ENCODE measurements at regions not wholly inside any gene's neighbourhood (a gene's known extent, or its start where the extent isn't known, plus 50 kb on each side); places are given as distances from the start of the nearest gene placed in this dataset.

- DNase-seq (ENCODE audit: low read depth), result no peak
Observed at GRCh38 chr1:56225964-56226815, 353.2 kb downstream of the PLPP3 start.

GRCh38 chr1:56223968-56224367 lies 355.4 kb downstream of the PLPP3 start:
- DNase-seq (ENCODE audit: low read depth), result no peak

- DNase-seq (ENCODE audit: low read depth), result no peak
Observed at GRCh38 chr1:56222914-56223540, 356.3 kb downstream of the PLPP3 start.

- no peak for DNase-seq (ENCODE audit: low read depth)
Observed at GRCh38 chr1:56220021-56220420, 359.3 kb downstream of the PLPP3 start.

- DNase-seq (ENCODE audit: low read depth), result no peak
Observed at GRCh38 chr1:56218023-56218422, 361.3 kb downstream of the PLPP3 start.

GRCh38 chr1:56216218-56216617 lies 363.1 kb downstream of the PLPP3 start:
- peak; percentile 22 for DNase-seq (ENCODE audit: low read depth)

- DNase-seq (ENCODE audit: low read depth), result no peak
Observed at GRCh38 chr1:56215771-56216170, 363.6 kb downstream of the PLPP3 start.

GRCh38 chr1:56215086-56215485 lies 364.3 kb downstream of the PLPP3 start:
- no peak for DNase-seq (ENCODE audit: low read depth)

GRCh38 chr1:56213068-56213467 lies 366.3 kb downstream of the PLPP3 start:
- DNase-seq (ENCODE audit: low read depth), result no peak

- no peak for DNase-seq (ENCODE audit: low read depth)
Observed at GRCh38 chr1:56212143-56212542, 367.2 kb downstream of the PLPP3 start.

GRCh38 chr1:56206391-56206790 lies 373.0 kb downstream of the PLPP3 start:
- DNase-seq (ENCODE audit: low read depth), result no peak

GRCh38 chr1:56204206-56204605 lies 375.2 kb downstream of the PLPP3 start:
- DNase-seq (ENCODE audit: low read depth), result peak; percentile 80

- peak; percentile 13 for DNase-seq (ENCODE audit: low read depth)
Observed at GRCh38 chr1:56202796-56203492, 376.4 kb downstream of the PLPP3 start.

GRCh38 chr1:56202186-56202585 lies 377.2 kb downstream of the PLPP3 start:
- peak; percentile 74 for DNase-seq (ENCODE audit: low read depth)

- DNase-seq (ENCODE audit: low read depth), result no peak
Observed at GRCh38 chr1:56200896-56201295, 378.5 kb downstream of the PLPP3 start.

GRCh38 chr1:56200442-56200841 lies 378.9 kb downstream of the PLPP3 start:
- DNase-seq (ENCODE audit: low read depth), result peak; percentile 52

GRCh38 chr1:56199956-56200355 lies 379.4 kb downstream of the PLPP3 start:
- DNase-seq (ENCODE audit: low read depth), result no peak

- DNase-seq (ENCODE audit: low read depth), result no peak
Observed at GRCh38 chr1:56199061-56199460, 380.3 kb downstream of the PLPP3 start.

- DNase-seq (ENCODE audit: low read depth), result no peak
Observed at GRCh38 chr1:56197946-56198345, 381.4 kb downstream of the PLPP3 start.

- DNase-seq (ENCODE audit: low read depth), result no peak
Observed at GRCh38 chr1:56196839-56197238, 382.5 kb downstream of the PLPP3 start.

- peak; percentile 40 for DNase-seq (ENCODE audit: low read depth)
Observed at GRCh38 chr1:56194701-56195300, 384.6 kb downstream of the PLPP3 start.

- DNase-seq (ENCODE audit: low read depth), result no peak
Observed at GRCh38 chr1:56193656-56194055, 385.7 kb downstream of the PLPP3 start.

Data from renal cortical epithelial cell (primary cell).